GM13976 (cell line): ENCODE measurements at regions not wholly inside any gene's neighbourhood (a gene's known extent, or its start where the extent isn't known, plus 50 kb on each side); places are given as distances from the start of the nearest gene placed in this dataset.

Experiments
- DNase-seq: peaks from one replicate; pipeline ENCODE4 v3.0.0; 2012; ENCODE audit warnings: low spot score
- CTCF ChIP-seq: IDR thresholded peaks from 2 replicates; pipeline ENCODE4 v1.5.1; 2012; ENCODE audit warnings: borderline replicate concordance, mild to moderate bottlenecking; ENCODE audit not compliant: insufficient read depth; ENCODE audit errors: extremely low read depth, missing control alignments, control extremely low read depth
- in situ Hi-C: fragments of 300-500 bp; cut with MboI; formaldehyde crosslinking; loops from one replicate; pipeline ENCODE4 v1.12.0; 2022; ENCODE audit warnings: low sequenced_read_pairs, mixed read lengths, inconsistent platforms; ENCODE audit not compliant: unreplicated experiment

DNA sequence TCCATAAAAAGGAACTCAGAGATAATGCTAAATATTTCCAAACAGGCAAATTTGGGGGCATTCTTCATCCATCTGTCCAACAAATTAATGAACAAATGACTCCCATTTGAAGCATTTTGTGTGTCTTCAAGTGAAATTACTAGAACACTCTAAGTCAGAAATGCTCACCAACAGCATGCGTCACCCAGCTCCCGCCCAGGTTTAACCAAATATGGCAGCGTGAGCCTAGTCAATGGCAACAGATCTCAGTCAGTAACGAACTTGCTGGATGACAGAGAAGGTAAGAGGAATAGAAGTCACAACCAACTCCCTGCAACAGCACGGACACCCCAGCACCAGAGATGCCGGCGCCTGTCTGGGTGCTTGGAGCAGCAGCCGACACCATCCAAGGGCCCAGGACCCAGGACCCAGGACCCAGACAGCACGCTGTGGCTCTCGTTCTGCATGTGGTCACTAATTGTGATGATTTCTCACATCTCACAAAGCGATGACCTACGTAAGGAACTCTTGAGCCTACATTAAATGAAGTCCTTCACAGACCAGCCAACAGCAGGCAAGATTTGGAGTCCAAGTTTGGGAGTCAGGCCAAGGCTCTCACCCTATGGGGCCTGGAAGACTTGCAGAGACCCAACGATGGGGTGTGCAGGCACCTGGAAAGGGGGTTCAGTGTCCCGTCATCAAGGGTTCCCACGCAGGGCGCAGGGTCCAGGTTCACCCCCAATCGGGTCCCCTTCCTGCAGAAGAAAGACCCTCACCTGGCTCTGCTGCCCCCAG lies 556.9 kb downstream of the BRD1 start:
- DNase-seq: no peak
- in situ Hi-C loops: no loop called here

DNA sequence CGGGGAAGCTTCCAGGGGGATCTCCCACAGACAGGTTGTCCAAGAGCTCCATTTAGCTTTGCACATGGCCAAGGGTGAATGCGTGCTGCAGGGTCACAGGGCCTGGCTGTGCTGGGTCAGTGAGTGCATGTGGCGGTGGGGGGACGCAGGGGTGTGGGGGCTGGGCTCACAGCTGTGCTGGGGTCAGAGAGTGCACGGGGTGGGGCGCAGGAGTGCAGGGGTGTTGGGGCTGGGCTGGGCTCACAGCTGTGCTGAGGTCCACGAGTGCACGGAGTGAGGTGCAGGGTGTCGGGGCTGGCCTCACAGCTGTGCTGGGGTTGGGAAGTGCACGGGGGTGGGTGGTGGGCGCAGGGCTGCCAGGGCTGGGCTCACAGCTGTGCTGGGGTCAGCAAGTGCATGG lies 557.7 kb downstream of the BRD1 start:
- in situ Hi-C loops: no loop called here
- TF ChIP-seq CTCF: no peak
- no peak for DNase-seq

More for the DNA sequence above, 556.9 kb downstream of the BRD1 start:
- no peak for TF ChIP-seq CTCF

DNA sequence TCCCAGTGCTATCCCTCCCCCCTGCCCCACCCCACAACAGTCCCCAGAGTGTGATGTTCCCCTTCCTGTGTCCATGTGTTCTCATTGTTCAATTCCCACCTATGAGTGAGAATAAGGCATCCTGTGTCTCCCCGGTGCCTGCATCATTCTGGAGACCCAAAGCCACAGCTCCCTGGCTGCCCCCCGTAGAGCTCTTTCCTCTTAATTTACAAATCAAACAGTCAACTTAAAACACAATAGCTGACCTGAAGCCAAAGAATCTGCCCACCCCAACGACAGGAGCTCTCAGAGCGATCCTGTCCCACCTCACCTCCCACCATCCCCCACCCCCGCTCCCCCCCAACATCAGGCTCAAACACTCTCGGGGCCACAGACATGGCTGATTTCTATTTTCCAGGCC lies 558.3 kb downstream of the BRD1 start:
- no peak for TF ChIP-seq CTCF
- in situ Hi-C loops: no loop called here
- DNase-seq: no peak

DNA sequence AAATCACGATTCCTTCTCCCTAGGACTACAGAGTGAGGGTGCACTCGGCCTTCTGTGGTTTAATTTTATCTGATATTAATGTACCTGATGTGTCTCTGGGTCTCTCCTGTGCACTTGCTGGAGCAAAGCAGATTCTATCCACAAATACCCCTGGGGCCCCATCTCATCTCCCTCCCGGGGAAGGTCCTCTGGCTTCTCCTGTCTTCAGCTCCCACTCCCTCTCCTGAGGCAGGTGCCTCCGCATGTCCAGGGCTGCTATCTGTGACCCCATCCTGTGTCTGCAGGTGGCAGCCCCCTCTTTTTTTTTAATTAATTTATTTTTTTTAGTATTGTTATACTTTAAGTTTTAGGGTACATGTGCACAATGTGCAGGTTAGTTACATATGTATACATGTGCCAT lies 558.7 kb downstream of the BRD1 start:
- no peak for DNase-seq
- in situ Hi-C loops: no loop called here
- no peak for TF ChIP-seq CTCF

DNA sequence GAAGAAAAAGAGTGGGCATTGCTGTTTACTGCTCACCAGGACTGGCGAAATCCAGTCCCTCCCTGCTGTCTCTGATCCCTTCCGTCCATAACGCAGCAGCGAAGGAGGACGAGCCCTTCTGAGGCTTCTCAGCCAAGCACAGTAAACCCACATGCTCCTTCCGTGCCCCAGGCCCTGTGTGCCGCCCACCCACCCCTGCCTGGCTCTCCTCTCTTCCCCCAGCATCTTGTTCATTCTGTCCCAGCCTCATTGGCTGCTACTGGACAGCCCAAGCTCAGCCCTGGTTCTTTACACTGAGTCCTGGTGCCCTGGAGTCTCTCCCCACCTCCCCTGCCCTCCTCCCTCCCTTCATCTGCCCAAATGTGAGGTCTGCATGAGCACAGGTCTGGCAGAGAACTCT lies 559.7 kb downstream of the BRD1 start:
- in situ Hi-C loops: no loop called here
- TF ChIP-seq CTCF: no peak
- no peak for DNase-seq

GRCh38 chr22:49266561-49267519 lies 560.8 kb downstream of the BRD1 start:
- DNase-seq: no peak
- TF ChIP-seq CTCF: no peak
- in situ Hi-C loops: no loop called here
